ENCODE measurements at regions not wholly inside any gene's neighbourhood (a gene's known extent, or its start where the extent isn't known, plus 50 kb on each side); places are given as distances from the start of the nearest gene placed in this dataset.

GRCh38 chr11:64500176-64501013, 55.3 kb upstream of the SLC22A11 start:
- Histone ChIP-seq H3K4me1 (no peaks in the 10 kb centered on the region), H3K36me3 (no peaks in the 10 kb centered on the region), H3K27me3 (no peaks in the 10 kb centered on the region), H3K27ac (no peak overlapping the region), H3K9me3 (no peaks in the 10 kb centered on the region), H3K4me3 (no peak overlapping the region)
- TF ChIP-seq CTCF (IDR thresholded peaks at IDR 0.05) (no peak), POLR2A (IDR thresholded peaks at IDR 0.05) (no peak)
- intact Hi-C loops (cut with DNase I; ENCODE audit: low total_unique reads): no loop called here
- DNase-seq: no peak

GRCh38 chr11:64501500-64502427, 54.0 kb upstream of the SLC22A11 start:
- TF ChIP-seq CTCF (IDR thresholded peaks at IDR 0.05) (no peak), POLR2A (IDR thresholded peaks at IDR 0.05) (no peak)
- Histone ChIP-seq H3K4me1 (no peaks in the 10 kb centered on the region), H3K27me3 (no peaks in the 10 kb centered on the region), H3K27ac (no peak overlapping the region), H3K4me3 (no peak overlapping the region), H3K9me3 (no peaks in the 10 kb centered on the region), H3K36me3 (no peaks in the 10 kb centered on the region)
- intact Hi-C loops (cut with DNase I; ENCODE audit: low total_unique reads): no loop called here
- no peak for DNase-seq

GRCh38 chr11:64502634-64503033, 53.1 kb upstream of the SLC22A11 start:
- no peaks in the 10 kb centered on the region for H3K27me3 ChIP-seq

GRCh38 chr11:64503186-64503753, 52.5 kb upstream of the SLC22A11 start:
- no peak overlapping the region for H3K4me3 ChIP-seq
- H3K27ac ChIP-seq: no peak overlapping the region
- no peaks in the 10 kb centered on the region for H3K27me3 ChIP-seq
- H3K9me3 ChIP-seq: no peaks in the 10 kb centered on the region
- no peaks in the 10 kb centered on the region for H3K36me3 ChIP-seq
- H3K4me1 ChIP-seq: no peaks in the 10 kb centered on the region
- DNase-seq: no peak
- TF ChIP-seq POLR2A (IDR thresholded peaks at IDR 0.05): no peak
- TF ChIP-seq CTCF (IDR thresholded peaks at IDR 0.05): no peak
- intact Hi-C loops (cut with DNase I; ENCODE audit: low total_unique reads): no loop called here

More at GRCh38 chr11:64502634-64503033, 53.1 kb upstream of the SLC22A11 start:
- H3K36me3 ChIP-seq: no peaks in the 10 kb centered on the region
- H3K4me1 ChIP-seq: no peaks in the 10 kb centered on the region
- DNase-seq: no peak
- intact Hi-C loops (cut with DNase I; ENCODE audit: low total_unique reads): no loop called here
- no peak overlapping the region for H3K4me3 ChIP-seq
- TF ChIP-seq POLR2A (IDR thresholded peaks at IDR 0.05): no peak
- no peak for TF ChIP-seq CTCF (IDR thresholded peaks at IDR 0.05)
- no peaks in the 10 kb centered on the region for H3K9me3 ChIP-seq
- H3K27ac ChIP-seq: no peak overlapping the region
